Non-pigmented ciliary epithelial cell (primary cell): ENCODE measurements at regions not wholly inside any gene's neighbourhood (a gene's known extent, or its start where the extent isn't known, plus 50 kb on each side); places are given as distances from the start of the nearest gene placed in this dataset.

Source experiments
- DNase-seq: peaks from one replicate; pipeline ENCODE4 v3.0.0-alpha.2; 2010; ENCODE audit warnings: low read depth

DNA sequence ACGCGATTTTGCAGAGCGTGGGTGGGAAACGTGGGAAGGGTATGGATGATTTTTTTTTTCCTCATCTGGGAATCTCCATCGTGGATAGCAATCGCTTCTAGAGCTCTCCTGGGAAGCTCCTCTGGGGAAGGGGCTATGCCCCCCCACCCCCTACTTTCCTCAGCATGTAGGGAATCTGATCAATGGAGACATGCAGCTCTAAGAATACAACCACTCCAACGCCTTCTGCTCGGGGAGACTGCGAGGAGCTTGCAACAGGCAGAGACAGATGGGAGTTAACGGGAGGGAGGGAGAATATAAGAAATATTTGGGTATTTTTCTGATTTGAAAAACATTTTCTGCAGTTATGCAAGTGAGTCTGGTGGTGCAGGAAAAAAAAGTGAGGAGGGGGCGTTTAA lies 104.6 kb upstream of the HSD17B12 start:
- no peak for DNase-seq

- DNase-seq, result no peak
Observed at GRCh38 chr11:43576320-43576802, 104.2 kb upstream of the HSD17B12 start.

GRCh38 chr11:43576803-43577521 lies 103.6 kb upstream of the HSD17B12 start:
- DNase-seq, result no peak

GRCh38 chr11:43577566-43578264 lies 102.8 kb upstream of the HSD17B12 start:
- DNase-seq, result no peak

GRCh38 chr11:43578346-43579170 lies 102.0 kb upstream of the HSD17B12 start:
- peak; percentile 10 for DNase-seq

DNA sequence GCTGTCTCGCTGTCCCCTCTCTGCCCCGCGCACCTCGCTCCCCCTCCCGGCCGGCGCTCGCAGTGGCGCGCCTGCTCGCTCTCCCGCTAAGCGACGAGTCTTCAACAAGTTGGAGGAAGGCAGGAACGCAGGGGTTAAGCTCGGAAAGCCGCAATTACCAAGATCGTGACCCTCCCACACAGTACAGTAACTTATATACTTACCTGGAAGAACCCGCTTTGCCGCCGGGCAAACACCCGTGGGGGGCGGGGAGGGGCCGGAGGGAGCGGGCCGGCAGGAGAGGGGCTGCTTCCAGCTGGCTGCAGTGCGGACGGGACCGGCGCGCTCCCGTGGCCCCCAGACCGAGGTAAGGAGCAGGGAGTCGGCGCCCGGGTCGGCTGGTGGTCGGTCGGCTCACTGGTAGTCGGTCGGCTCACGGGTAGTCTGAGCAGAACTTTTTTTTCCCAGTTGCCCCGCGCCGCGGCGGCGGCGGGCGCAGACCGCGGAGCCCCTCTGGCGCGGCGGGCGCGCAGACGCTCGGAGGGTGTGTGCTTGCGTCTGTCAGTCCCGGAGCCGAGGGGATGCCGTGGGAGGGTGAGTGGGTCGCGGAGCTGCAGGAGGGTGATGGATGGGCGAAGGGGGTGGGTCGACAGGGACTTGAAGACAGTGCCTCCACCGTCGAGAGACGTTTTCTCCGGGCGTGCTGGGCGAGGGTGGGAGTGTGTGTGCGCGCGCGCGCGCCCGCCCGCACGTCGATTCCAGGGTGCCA lies 101.2 kb upstream of the HSD17B12 start:
- DNase-seq, result no peak

GRCh38 chr11:43579919-43580276 lies 100.6 kb upstream of the HSD17B12 start:
- no peak for DNase-seq

- DNase-seq, result no peak
Observed at GRCh38 chr11:43580735-43581369, 99.7 kb upstream of the HSD17B12 start.

- DNase-seq, result no peak
Observed at GRCh38 chr11:43581370-43582023, 99.0 kb upstream of the HSD17B12 start.

GRCh38 chr11:43582024-43582862 lies 98.3 kb upstream of the HSD17B12 start:
- DNase-seq, result no peak

DNA sequence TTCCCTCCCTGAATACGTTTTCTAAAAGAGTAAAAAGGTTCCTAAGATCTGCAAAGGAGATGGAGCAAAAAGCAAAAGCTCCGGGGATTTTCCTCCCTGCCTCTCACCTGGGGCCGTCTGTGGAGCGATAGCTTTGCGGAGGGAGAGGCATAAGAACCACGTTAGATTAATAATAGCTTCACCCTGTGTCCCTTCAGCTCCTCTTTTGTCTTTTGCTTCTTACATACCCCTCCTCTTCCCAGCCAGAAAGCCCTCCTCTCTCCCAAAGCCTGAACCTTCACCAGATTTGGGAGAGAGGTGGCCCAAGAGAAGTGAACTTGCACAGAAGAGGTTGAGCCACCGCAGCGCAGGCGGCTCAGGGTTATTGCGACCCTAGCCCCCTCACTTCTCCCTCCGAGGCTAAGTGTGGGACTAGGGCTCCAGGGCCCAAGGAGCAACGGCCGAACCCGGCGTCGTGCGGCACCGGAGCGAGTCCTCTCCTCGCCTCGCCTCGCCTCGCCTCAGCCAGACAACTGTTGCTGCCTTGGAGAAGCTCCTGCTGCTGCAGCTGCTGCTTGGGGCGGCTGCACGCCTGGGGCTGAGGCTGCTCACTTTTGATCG lies 97.6 kb upstream of the HSD17B12 start:
- no peak for DNase-seq

DNA sequence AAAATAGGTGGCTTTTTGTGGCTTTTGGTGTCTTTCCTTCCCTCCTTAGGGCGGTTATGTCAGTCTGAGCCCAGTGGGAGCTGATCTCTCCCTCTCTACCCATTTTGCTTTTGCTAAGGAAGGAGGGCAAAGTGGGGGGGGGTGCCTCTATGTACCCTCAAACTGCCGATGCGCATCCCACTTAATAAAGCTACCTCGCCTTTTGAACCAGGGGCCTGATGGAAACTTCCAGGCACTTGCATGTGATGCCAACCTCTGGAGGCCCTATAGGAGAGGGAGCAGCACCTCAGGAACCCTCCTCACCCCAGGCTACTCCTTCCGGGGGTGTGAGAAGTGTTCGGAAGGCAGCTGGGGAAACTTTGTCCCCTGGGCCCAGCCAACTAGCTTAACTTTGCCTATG lies 97.0 kb upstream of the HSD17B12 start:
- DNase-seq, result no peak

DNA sequence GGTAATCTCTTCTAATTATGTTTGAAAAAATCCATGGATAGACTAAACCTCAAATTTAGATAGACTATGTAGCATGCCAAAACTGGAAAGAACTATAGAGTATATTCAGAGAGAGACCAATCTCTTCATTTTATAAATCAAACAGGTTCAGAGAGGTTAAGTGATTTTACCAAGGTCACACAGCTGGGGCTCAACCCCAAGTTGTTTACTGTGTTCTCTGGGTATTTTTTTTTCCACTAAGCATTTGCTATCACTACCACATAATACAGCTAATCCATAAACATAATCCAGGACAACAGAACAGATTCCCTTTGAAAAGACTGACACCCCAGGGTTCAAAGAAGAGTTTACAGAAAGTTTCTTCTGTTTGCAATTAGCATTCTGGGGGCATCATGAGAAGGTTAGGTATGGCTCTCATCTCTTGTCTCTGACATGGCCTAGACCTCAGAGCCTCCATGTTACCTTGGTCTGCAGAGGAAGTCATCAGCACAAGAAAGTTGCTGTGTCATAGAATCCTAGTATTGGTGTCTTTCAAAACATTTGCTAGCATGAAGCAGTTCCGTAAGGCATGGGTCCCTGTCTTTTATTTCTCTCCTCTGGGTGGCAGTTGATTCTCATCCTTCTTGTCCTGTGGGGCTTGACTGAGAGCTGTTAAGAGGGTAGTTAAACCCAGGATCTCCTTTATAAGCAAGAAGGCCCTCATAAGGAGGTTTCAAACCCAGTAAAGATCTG lies 94.5 kb upstream of the HSD17B12 start:
- DNase-seq, result no peak

DNA sequence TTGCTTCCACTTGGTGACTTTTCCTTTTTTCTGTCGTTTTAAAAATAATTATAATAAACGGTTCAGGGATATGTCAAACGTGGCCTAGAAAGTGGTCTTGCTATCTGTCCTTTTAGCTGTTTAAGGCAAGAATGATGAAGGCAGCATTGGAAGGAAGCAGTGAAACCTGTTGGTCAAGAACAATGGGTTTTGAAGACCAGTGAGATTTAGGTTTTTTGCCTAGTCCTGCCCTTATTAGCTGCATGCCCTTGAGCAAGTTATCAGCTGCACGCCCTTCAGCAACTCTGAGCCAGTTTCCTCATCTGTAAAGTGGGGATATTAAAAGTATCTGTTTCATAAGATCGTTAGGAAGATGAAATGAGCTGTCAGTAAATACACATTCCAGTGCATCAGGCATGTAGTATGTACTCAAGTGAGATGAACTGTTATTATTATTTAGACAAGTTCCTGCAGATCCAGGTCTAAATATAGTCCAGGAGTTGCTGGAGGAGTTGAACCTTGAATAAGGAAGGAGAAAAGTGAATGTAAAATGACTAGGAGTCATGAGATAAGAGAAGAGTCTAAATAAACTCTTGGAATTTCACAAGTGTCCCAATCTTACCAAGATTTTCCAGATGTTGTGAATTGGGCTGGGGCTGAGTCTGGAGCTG lies 90.8 kb upstream of the HSD17B12 start:
- no peak for DNase-seq

GRCh38 chr11:43601511-43601910 lies 79.0 kb upstream of the HSD17B12 start:
- DNase-seq, result no peak

DNA sequence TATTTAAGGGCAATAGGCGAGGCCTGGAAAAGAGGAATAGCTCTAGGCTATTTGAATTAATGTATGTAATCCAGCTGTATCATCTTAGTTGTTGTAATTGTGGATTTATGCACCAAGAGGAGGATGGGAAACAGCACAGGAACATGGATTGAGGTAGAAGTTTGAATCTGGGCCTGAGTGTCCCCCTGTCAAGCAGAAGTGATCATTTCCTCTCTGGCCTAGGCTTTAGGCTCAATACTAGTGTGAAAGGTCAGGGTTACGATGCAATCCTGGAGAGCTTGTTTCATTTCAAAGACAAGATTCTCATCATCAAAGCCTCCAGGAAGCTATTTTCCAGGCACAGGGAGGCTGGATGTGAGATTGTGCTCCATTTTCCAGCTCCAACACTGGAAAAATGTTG lies 77.9 kb upstream of the HSD17B12 start:
- DNase-seq, result no peak

GRCh38 chr11:43614214-43614613 lies 66.3 kb upstream of the HSD17B12 start:
- DNase-seq, result no peak

DNA sequence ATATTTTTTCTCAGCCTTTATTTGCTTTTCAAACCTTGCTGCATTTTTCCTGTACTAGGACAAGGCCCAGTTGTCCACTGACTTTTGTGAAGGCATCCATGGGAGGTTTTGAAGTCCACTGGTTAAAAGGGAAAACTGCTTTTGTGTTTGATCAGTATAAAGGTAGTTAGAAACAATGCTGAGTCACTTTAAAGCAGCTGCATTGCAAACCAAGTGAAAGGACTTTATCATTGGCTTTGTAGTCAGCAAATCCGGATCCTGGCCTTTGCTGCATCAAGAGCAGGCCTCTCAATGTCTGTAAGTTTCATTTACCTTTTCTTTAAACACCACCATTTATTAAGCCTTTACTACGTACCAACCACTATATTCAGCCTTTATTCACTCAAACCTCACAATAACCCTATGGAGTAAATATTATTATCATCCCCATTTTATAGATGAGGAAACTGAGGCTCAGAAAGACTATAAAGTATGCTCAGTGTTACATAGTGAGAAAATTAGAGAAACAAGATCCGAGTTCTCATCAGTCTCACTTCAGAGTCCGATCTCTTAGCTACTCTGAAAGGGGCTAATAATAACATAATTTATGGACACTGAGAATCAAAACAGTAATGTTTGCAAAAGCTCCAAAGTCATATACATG lies 60.6 kb upstream of the HSD17B12 start:
- no peak for DNase-seq
